Hypothalamus (tissue), 51 donors: ENCODE measurements at regions not wholly inside any gene's neighbourhood (a gene's known extent, or its start where the extent isn't known, plus 50 kb on each side); places are given as distances from the start of the nearest gene placed in this dataset.

Source experiments
- DNase-seq, 51 donors: peaks; one replicate each; lab custom pipeline; 2025; lab: John Stamatoyannopoulos, UW

GRCh38 chr2:16134436-16135165 lies 194.3 kb downstream of the MYCN start:
- no peak for DNase-seq

GRCh38 chr2:16130906-16131400 lies 190.6 kb downstream of the MYCN start:
- DNase-seq, result no peak

GRCh38 chr2:16130541-16130880 lies 190.2 kb downstream of the MYCN start:
- no peak for DNase-seq

GRCh38 chr2:16129716-16130540 lies 189.6 kb downstream of the MYCN start:
- DNase-seq, result no peak

GRCh38 chr2:16128746-16129610 lies 188.6 kb downstream of the MYCN start:
- no peak for DNase-seq

GRCh38 chr2:16127958-16128357 lies 187.6 kb downstream of the MYCN start:
- no peak for DNase-seq

GRCh38 chr2:16127276-16127940 lies 187.1 kb downstream of the MYCN start:
- no peak for DNase-seq

GRCh38 chr2:16126517-16127275 lies 186.3 kb downstream of the MYCN start:
- no peak for DNase-seq

GRCh38 chr2:16125614-16126516 lies 185.5 kb downstream of the MYCN start:
- DNase-seq, result no peak

GRCh38 chr2:16124881-16125613 lies 184.7 kb downstream of the MYCN start:
- DNase-seq, result no peak

- DNase-seq, result no peak
These were observed 183.8 kb downstream of the MYCN start for GRCh38 chr2:16123856-16124780.

- DNase-seq, result no peak
These were observed 183.1 kb downstream of the MYCN start for GRCh38 chr2:16123421-16123820.

GRCh38 chr2:16122556-16122955 lies 182.2 kb downstream of the MYCN start:
- DNase-seq, result no peak

GRCh38 chr2:16121986-16122390 lies 181.6 kb downstream of the MYCN start:
- DNase-seq, result no peak

GRCh38 chr2:16121231-16121985 lies 181.1 kb downstream of the MYCN start:
- no peak for DNase-seq

GRCh38 chr2:16120591-16121180 lies 180.3 kb downstream of the MYCN start:
- DNase-seq, result no peak
